PFSK-1 (cell line): ENCODE measurements at regions not wholly inside any gene's neighbourhood (a gene's known extent, or its start where the extent isn't known, plus 50 kb on each side); places are given as distances from the start of the nearest gene placed in this dataset.

Experiments used
- FOXP2 ChIP-seq: optimal IDR thresholded peaks from 2 replicates; pipeline ENCODE3; 2011; ENCODE audit warnings: borderline replicate concordance, control low read depth, inconsistent platforms; ENCODE audit not compliant: insufficient read depth; ENCODE audit errors: extremely low read length, extremely low read depth
- POLR2AphosphoS5 ChIP-seq: IDR thresholded peaks from 2 replicates; pipeline ENCODE4 v1.6.1; 2012; ENCODE audit warnings: low read depth, mild to moderate bottlenecking, control low read depth, low read length, moderate library complexity
- REST ChIP-seq, 2 experiments: IDR thresholded peaks; 2 replicates each; pipeline versions ENCODE4 v1.6.1 to v1.8.0; 2011 to 2012; ENCODE audit warnings: low read depth in 2 of 2, low read length in 2 of 2, control low read depth in 1 of 2, inconsistent platforms in 1 of 2, mild to moderate bottlenecking in 1 of 2, moderate library complexity in 1 of 2; ENCODE audit not compliant: insufficient read depth in 1 of 2
- SIN3A ChIP-seq: IDR thresholded peaks from 2 replicates; pipeline ENCODE4 v1.6.1; 2012; ENCODE audit warnings: mild to moderate bottlenecking, low read length, moderate library complexity, borderline replicate concordance; ENCODE audit not compliant: insufficient read depth
- TAF1 ChIP-seq: IDR thresholded peaks from 2 replicates; pipeline ENCODE4 v1.6.1; 2012; ENCODE audit warnings: low read length, control low read depth, borderline replicate concordance; ENCODE audit not compliant: insufficient read depth

DNA sequence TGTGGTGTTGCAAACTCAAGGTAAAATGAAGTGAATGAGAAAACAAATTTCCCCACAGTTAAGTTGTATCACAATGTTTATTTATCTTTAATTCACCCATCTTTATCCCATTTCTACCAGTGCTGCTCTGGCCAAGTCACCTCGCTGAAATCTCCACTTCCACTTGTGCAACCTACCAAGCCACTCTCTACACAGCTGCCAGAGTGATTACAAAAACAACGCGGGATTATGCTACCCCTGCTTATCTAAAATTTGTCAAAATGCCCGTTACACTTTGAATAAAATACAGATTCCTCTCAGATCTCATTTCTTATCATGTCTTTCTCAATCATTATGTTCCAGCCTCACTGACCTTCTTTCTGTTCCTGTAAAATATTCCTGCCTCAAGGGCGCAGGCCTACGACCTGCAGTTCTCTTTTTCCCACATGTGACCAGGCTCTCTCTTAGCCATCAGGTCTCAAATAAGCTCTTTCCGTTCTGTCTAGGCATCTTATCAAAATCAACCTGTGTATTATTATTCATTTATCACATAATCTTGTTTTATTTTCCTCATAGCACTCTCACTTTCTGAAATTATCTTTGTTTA, 95.6 kb downstream of the NTMT2 start:
- no peak for TF ChIP-seq POLR2AphosphoS5
- TF ChIP-seq SIN3A = no peak
- TF ChIP-seq TAF1 = no peak
- TF ChIP-seq REST (IDR thresholded peaks at IDR 0.05; ENCODE audit: insufficient read depth in 1 of 2, low read depth in 2 of 2, low read length in 2 of 2) = no peak
- TF ChIP-seq FOXP2 = no peak

DNA sequence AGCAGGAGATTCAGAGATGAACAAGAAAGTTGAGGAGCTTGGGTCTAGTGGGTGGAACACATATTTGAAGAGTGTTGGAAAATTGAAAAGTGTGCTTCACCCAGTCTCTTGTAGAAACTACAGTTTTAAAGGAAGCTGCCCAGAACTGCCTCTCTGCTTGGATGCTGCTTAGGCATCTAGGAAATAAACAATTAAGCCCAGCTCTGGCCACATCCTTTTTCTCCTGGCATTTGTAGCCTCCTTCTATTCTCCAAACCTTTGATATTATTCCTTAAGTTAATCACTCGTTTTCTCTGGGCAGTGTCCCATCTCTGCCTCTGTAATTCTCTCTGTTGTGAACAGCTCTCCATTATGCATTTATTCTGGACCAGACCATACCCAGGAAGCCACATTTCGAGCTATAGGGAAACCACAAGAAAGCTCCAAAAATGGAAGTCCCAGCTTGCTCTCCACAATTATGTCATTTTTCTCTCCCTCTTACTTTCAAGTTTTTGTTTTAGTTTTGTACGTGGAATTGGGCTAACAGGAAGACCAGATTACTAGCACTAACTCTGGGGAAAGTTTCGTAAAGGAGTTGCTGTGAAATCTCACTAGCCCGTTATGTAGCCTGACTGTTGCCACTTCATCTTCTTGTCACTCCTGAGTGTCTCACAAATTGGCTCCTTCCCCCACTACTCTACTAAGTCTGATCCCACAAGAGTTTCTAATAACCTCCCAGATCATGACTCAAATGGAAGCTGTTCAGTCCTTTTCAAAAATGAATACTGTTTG, 102.2 kb downstream of the NTMT2 start:
- TF ChIP-seq POLR2AphosphoS5 (no peak), FOXP2 (no peak), REST (IDR thresholded peaks at IDR 0.05; ENCODE audit: insufficient read depth in 1 of 2, low read depth in 2 of 2, low read length in 2 of 2) (no peak), SIN3A (no peak), TAF1 (no peak)

- TF ChIP-seq FOXP2 (no peak), POLR2AphosphoS5 (no peak), SIN3A (no peak), TAF1 (no peak), REST (IDR thresholded peaks at IDR 0.05; ENCODE audit: insufficient read depth in 1 of 2, low read depth in 2 of 2, low read length in 2 of 2) (no peak)
These were observed 104.9 kb downstream of the NTMT2 start for GRCh38 chr1:170250531-170251276.

DNA sequence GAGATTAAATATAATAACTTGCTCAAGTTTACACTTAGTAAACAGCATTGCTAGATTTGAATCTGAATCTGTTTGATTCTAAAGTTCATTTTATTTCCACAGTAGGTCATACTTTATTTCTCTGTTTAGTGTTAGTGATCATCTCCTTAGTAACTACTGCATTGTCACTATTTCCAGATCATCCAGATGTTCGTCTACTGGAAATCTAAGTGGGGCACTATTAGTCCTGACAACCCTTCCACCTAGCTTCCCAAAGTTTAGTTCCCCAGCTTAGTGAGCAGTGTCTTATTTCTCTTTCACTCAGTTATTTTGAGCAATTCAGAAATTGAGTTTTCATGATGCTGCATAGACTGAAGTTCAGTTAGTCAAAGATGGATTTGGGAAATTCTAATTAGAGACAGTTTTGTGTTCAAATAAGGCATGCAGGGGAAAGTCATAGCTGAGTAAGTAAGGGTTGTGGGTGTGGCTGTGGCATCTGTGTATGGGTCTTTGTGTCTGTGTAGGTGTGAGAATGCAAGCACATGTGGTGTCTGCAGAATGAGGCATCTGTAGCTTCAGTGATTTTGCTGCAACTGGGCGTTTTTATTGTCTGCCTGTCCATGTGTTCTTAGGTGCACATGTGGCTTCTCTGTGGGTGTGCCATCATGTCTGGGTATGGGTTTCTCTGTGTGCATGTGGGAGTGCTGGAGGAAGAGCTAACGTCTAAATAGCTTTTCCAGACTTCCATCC, 107.3 kb downstream of the NTMT2 start:
- TF ChIP-seq REST (IDR thresholded peaks at IDR 0.05; ENCODE audit: insufficient read depth in 1 of 2, low read depth in 2 of 2, low read length in 2 of 2) (no peak), POLR2AphosphoS5 (no peak), SIN3A (no peak), FOXP2 (no peak), TAF1 (no peak)
